GM23338 (cell line): ENCODE measurements at regions not wholly inside any gene's neighbourhood (a gene's known extent, or its start where the extent isn't known, plus 50 kb on each side); places are given as distances from the start of the nearest gene placed in this dataset.

ENCODE experiments used
- ATAC-seq: fragments of 200-7000 bp; cut with Tn5 transposase; 3 replicates; pipeline ENCODE4 v1.9.1; 2020
- DNase-seq: peaks from one replicate; pipeline ENCODE4 v3.0.0-alpha.2; 2015; ENCODE audit warnings: low spot score
- H2AFZ ChIP-seq: fragments of 200-600 bp; sonication (generic); 2 replicates; pipeline ENCODE4 v1.8.0; 2016; ENCODE audit warnings: antibody characterized with exemption, mild to moderate bottlenecking, moderate library complexity
- H3F3A ChIP-seq: fragments of 200-600 bp; sonication (generic); replicated peaks from 2 replicates; pipeline ENCODE4 v1.8.0; 2017; ENCODE audit warnings: antibody characterized with exemption, mixed run types, low read depth
- H3K27ac ChIP-seq: fragments of 200-600 bp; sonication (generic); 2 replicates; pipeline ENCODE4 v1.6.1; 2016; ENCODE audit warnings: low read depth
- H3K27me3 ChIP-seq: fragments of 200-600 bp; sonication (generic); 2 replicates; pipeline ENCODE4 v1.8.0; 2016; ENCODE audit warnings: mild to moderate bottlenecking, mixed run types, moderate library complexity; ENCODE audit not compliant: insufficient read depth
- H3K36me3 ChIP-seq: fragments of 200-600 bp; sonication (generic); 2 replicates; pipeline ENCODE4 v1.8.0; 2016; ENCODE audit warnings: mild to moderate bottlenecking; ENCODE audit not compliant: insufficient read depth
- H3K4me1 ChIP-seq: fragments of 200-600 bp; sonication (generic); 2 replicates; pipeline ENCODE4 v1.8.0; 2016; ENCODE audit warnings: mild to moderate bottlenecking, moderate library complexity; ENCODE audit not compliant: insufficient read depth
- H3K4me2 ChIP-seq: fragments of 200-600 bp; sonication (generic); 2 replicates; pipeline ENCODE4 v1.7.1; 2017; ENCODE audit warnings: mixed run types
- H3K4me3 ChIP-seq: fragments of 200-600 bp; sonication (generic); 2 replicates; pipeline ENCODE4 v1.6.1; 2016; ENCODE audit warnings: mixed run types
- H3K79me2 ChIP-seq: fragments of 200-600 bp; sonication (generic); replicated peaks from 2 replicates; pipeline ENCODE4 v1.8.0; 2017; ENCODE audit warnings: mild to moderate bottlenecking; ENCODE audit not compliant: insufficient read depth
- H3K9me2 ChIP-seq: fragments of 200-600 bp; sonication (generic); 2 replicates; pipeline ENCODE4 v1.8.0; 2017; ENCODE audit not compliant: insufficient read depth
- H4K20me1 ChIP-seq: fragments of 200-600 bp; sonication (generic); replicated peaks from 2 replicates; pipeline ENCODE4 v1.8.0; 2017; ENCODE audit warnings: mild to moderate bottlenecking; ENCODE audit not compliant: insufficient read depth
- H3K27ac Mint-ChIP-seq: 2 replicates; pipeline ENCODE4 v1.8.0; 2020; ENCODE audit warnings: inconsistent platforms, mild to moderate bottlenecking, moderate library complexity, mixed read lengths
- H3K27me3 Mint-ChIP-seq: 3 replicates; pipeline ENCODE4 v1.8.0; 2022; ENCODE audit warnings: low read depth, mild to moderate bottlenecking, moderate library complexity, mixed read lengths, inconsistent platforms; ENCODE audit not compliant: insufficient read depth, poor library complexity
- H3K36me3 Mint-ChIP-seq: 3 replicates; pipeline ENCODE4 v1.8.0; 2021; ENCODE audit warnings: low read depth, mild to moderate bottlenecking, inconsistent platforms, moderate library complexity, mixed read lengths
- H3K4me1 Mint-ChIP-seq: 3 replicates; pipeline ENCODE4 v1.8.0; 2020; ENCODE audit warnings: mild to moderate bottlenecking, inconsistent platforms, mixed read lengths
- H3K4me3 Mint-ChIP-seq: 3 replicates; pipeline ENCODE4 v1.8.0; 2021; ENCODE audit warnings: moderate library complexity, mild to moderate bottlenecking, inconsistent platforms, mixed read lengths
- H3K9me3 Mint-ChIP-seq: 3 replicates; pipeline ENCODE4 v1.8.0; 2020; ENCODE audit warnings: moderate library complexity, mild to moderate bottlenecking, inconsistent platforms, mixed read lengths
- CREB1 ChIP-seq: fragments of 250-450 bp; sonication (Bioruptor Pico); IDR thresholded peaks from 2 replicates; pipeline ENCODE4 v1.5.0; 2020; ENCODE audit warnings: low read depth, mild to moderate bottlenecking, moderate library complexity
- EZH2 ChIP-seq: fragments of 200-600 bp; sonication (generic); IDR thresholded peaks from one replicate; pipeline ENCODE4 v1.8.0; 2017; ENCODE audit warnings: antibody characterized with exemption, mild to moderate bottlenecking, low read depth; ENCODE audit not compliant: unreplicated experiment
- EZH2phosphoT487 ChIP-seq: fragments of 200-600 bp; sonication (generic); IDR thresholded peaks from one replicate; pipeline ENCODE4 v1.8.1; 2018; ENCODE audit warnings: antibody characterized with exemption; ENCODE audit not compliant: unreplicated experiment
- JUNB ChIP-seq: IDR thresholded peaks from one replicate; pipeline ENCODE4 v1.6.1; 2016; ENCODE audit warnings: antibody characterized with exemption; ENCODE audit not compliant: unreplicated experiment
- NANOG ChIP-seq: IDR thresholded peaks from 2 replicates; pipeline ENCODE4 v1.6.1; 2016; ENCODE audit warnings: antibody characterized with exemption, borderline replicate concordance
- POLR2AphosphoS5 ChIP-seq: IDR thresholded peaks from 2 replicates; pipeline ENCODE4 v1.6.1; 2016; ENCODE audit warnings: antibody characterized with exemption, low read depth
- STAT1 ChIP-seq: IDR thresholded peaks from one replicate; pipeline ENCODE4 v1.6.1; 2016; ENCODE audit warnings: antibody characterized with exemption; ENCODE audit not compliant: unreplicated experiment
- ZNF114 ChIP-seq: fragments of 250-450 bp; sonication (Bioruptor Pico); IDR thresholded peaks from 2 replicates; pipeline ENCODE4 v1.5.0; 2020; ENCODE audit warnings: mild to moderate bottlenecking, moderate library complexity
- ZNF331 ChIP-seq: fragments of 250-450 bp; sonication (Bioruptor Pico); IDR thresholded peaks from 2 replicates; pipeline ENCODE4 v1.5.0; 2020; ENCODE audit warnings: low read depth, mild to moderate bottlenecking, moderate library complexity
- TF ChIP-seq, protein P1 (sequence below): IDR thresholded peaks from 2 replicates; pipeline ENCODE4 v1.6.1; 2016; ENCODE audit warnings: antibody characterized with exemption
- TF ChIP-seq, protein P2 (sequence below): IDR thresholded peaks from one replicate; pipeline ENCODE4 v1.6.1; 2018; ENCODE audit warnings: antibody characterized with exemption; ENCODE audit not compliant: unreplicated experiment
- TF ChIP-seq, protein P3 (sequence below), 2 experiments: fragments of 200-600 bp in 1 of 2; sonication (generic) in 1 of 2; conservative IDR thresholded peaks; 2 replicates each; pipeline versions ENCODE4 v1.5.1 to v1.6.1; 2016 to 2017; ENCODE audit warnings: antibody characterized with exemption in 2 of 2, low read depth in 2 of 2, mild to moderate bottlenecking in 2 of 2, moderate library complexity in 1 of 2
- TF ChIP-seq, protein P4 (sequence below): fragments of 250-450 bp; sonication (Bioruptor Pico); IDR thresholded peaks from 2 replicates; pipeline ENCODE4 v1.5.0; 2020; ENCODE audit warnings: mild to moderate bottlenecking, moderate library complexity

DNA sequence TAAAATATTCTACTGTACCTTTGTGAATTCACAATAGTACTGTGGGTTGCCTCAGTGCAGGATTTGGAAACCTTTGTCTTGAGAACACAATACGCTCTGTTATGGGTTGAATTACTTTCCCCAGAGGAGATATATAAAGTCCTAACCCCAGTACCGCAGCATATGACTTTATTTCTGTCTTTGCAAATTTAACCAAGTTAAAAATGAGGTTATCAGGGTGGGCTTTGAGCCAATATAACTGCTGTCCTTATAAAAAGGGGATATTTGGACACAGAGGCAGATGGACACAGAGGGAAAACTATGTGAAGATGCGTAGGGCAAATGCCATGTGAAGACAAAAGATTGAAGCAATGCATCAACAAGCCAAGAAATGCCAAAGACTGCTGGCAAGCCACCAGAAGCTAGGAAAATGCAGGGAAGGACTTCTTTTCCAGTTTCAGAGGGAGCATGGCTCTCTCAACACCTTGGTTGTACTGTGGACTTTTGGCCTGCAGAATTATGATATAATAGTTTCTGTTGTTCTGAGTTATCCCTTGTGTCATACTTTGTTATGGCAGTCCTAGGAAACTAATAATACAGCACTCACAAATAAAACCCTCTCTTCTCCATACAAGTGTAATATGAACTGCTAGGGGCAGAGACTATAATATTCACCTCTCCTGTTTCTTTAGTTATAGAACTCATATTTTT is 292.6 kb upstream of the SPTLC3 start:
- Mint-ChIP-seq H3K4me3 (no peak overlapping the region), H3K4me1 (0 out of 3 replicates have a peak, but pooled peaks cover 3% of the 10 kb centered on the region), H3K27ac (no peak overlapping the region), H3K36me3 (peaks cover 2% of the 10 kb centered on the region; the same call in 1 of the 3 replicates), H3K9me3 (no peaks in the 10 kb centered on the region), H3K27me3 (peaks cover 4% of the 10 kb centered on the region)
- Histone ChIP-seq H3K4me1 (peaks cover under 1% of the 10 kb centered on the region; the same call in 1 of the 2 replicates), H3K27ac (no peak overlapping the region), H4K20me1 (no peaks in the 10 kb centered on the region), H3K9me2 (peaks cover 9% of the 10 kb centered on the region; the same call in 1 of the 2 replicates), H3K27me3 (no peaks in the 10 kb centered on the region), H3K36me3 (no peaks in the 10 kb centered on the region), H2AFZ (peak overlapping the region; percentile 30; the same call in 1 of the 2 replicates), H3K79me2 (no peaks in the 10 kb centered on the region), H3K4me3 (no peak overlapping the region), H3K4me2 (no peak overlapping the region), H3F3A (no peaks in the 10 kb centered on the region)
- ATAC-seq (no peak), DNase-seq (no peak)
- TF ChIP-seq ZNF331 (CRISPR knock-in tag) (no peak), STAT1 (no peak), POLR2AphosphoS5 (no peak), JUNB (no peak), NANOG (no peak), EZH2phosphoT487 (no peak), EZH2 (no peak), CREB1 (CRISPR knock-in tag) (no peak), ZNF114 (CRISPR knock-in tag) (no peak)
- TF ChIP-seq, protein P1, sequence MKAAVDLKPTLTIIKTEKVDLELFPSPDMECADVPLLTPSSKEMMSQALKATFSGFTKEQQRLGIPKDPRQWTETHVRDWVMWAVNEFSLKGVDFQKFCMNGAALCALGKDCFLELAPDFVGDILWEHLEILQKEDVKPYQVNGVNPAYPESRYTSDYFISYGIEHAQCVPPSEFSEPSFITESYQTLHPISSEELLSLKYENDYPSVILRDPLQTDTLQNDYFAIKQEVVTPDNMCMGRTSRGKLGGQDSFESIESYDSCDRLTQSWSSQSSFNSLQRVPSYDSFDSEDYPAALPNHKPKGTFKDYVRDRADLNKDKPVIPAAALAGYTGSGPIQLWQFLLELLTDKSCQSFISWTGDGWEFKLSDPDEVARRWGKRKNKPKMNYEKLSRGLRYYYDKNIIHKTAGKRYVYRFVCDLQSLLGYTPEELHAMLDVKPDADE: no peak
- TF ChIP-seq, protein P2, sequence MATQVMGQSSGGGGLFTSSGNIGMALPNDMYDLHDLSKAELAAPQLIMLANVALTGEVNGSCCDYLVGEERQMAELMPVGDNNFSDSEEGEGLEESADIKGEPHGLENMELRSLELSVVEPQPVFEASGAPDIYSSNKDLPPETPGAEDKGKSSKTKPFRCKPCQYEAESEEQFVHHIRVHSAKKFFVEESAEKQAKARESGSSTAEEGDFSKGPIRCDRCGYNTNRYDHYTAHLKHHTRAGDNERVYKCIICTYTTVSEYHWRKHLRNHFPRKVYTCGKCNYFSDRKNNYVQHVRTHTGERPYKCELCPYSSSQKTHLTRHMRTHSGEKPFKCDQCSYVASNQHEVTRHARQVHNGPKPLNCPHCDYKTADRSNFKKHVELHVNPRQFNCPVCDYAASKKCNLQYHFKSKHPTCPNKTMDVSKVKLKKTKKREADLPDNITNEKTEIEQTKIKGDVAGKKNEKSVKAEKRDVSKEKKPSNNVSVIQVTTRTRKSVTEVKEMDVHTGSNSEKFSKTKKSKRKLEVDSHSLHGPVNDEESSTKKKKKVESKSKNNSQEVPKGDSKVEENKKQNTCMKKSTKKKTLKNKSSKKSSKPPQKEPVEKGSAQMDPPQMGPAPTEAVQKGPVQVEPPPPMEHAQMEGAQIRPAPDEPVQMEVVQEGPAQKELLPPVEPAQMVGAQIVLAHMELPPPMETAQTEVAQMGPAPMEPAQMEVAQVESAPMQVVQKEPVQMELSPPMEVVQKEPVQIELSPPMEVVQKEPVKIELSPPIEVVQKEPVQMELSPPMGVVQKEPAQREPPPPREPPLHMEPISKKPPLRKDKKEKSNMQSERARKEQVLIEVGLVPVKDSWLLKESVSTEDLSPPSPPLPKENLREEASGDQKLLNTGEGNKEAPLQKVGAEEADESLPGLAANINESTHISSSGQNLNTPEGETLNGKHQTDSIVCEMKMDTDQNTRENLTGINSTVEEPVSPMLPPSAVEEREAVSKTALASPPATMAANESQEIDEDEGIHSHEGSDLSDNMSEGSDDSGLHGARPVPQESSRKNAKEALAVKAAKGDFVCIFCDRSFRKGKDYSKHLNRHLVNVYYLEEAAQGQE: no peak
- TF ChIP-seq, protein P3, sequence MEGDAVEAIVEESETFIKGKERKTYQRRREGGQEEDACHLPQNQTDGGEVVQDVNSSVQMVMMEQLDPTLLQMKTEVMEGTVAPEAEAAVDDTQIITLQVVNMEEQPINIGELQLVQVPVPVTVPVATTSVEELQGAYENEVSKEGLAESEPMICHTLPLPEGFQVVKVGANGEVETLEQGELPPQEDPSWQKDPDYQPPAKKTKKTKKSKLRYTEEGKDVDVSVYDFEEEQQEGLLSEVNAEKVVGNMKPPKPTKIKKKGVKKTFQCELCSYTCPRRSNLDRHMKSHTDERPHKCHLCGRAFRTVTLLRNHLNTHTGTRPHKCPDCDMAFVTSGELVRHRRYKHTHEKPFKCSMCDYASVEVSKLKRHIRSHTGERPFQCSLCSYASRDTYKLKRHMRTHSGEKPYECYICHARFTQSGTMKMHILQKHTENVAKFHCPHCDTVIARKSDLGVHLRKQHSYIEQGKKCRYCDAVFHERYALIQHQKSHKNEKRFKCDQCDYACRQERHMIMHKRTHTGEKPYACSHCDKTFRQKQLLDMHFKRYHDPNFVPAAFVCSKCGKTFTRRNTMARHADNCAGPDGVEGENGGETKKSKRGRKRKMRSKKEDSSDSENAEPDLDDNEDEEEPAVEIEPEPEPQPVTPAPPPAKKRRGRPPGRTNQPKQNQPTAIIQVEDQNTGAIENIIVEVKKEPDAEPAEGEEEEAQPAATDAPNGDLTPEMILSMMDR (conservative IDR thresholded peaks at IDR 0.05; ENCODE audit: low read depth in 2 of 2): no peak
- TF ChIP-seq, protein P4, sequence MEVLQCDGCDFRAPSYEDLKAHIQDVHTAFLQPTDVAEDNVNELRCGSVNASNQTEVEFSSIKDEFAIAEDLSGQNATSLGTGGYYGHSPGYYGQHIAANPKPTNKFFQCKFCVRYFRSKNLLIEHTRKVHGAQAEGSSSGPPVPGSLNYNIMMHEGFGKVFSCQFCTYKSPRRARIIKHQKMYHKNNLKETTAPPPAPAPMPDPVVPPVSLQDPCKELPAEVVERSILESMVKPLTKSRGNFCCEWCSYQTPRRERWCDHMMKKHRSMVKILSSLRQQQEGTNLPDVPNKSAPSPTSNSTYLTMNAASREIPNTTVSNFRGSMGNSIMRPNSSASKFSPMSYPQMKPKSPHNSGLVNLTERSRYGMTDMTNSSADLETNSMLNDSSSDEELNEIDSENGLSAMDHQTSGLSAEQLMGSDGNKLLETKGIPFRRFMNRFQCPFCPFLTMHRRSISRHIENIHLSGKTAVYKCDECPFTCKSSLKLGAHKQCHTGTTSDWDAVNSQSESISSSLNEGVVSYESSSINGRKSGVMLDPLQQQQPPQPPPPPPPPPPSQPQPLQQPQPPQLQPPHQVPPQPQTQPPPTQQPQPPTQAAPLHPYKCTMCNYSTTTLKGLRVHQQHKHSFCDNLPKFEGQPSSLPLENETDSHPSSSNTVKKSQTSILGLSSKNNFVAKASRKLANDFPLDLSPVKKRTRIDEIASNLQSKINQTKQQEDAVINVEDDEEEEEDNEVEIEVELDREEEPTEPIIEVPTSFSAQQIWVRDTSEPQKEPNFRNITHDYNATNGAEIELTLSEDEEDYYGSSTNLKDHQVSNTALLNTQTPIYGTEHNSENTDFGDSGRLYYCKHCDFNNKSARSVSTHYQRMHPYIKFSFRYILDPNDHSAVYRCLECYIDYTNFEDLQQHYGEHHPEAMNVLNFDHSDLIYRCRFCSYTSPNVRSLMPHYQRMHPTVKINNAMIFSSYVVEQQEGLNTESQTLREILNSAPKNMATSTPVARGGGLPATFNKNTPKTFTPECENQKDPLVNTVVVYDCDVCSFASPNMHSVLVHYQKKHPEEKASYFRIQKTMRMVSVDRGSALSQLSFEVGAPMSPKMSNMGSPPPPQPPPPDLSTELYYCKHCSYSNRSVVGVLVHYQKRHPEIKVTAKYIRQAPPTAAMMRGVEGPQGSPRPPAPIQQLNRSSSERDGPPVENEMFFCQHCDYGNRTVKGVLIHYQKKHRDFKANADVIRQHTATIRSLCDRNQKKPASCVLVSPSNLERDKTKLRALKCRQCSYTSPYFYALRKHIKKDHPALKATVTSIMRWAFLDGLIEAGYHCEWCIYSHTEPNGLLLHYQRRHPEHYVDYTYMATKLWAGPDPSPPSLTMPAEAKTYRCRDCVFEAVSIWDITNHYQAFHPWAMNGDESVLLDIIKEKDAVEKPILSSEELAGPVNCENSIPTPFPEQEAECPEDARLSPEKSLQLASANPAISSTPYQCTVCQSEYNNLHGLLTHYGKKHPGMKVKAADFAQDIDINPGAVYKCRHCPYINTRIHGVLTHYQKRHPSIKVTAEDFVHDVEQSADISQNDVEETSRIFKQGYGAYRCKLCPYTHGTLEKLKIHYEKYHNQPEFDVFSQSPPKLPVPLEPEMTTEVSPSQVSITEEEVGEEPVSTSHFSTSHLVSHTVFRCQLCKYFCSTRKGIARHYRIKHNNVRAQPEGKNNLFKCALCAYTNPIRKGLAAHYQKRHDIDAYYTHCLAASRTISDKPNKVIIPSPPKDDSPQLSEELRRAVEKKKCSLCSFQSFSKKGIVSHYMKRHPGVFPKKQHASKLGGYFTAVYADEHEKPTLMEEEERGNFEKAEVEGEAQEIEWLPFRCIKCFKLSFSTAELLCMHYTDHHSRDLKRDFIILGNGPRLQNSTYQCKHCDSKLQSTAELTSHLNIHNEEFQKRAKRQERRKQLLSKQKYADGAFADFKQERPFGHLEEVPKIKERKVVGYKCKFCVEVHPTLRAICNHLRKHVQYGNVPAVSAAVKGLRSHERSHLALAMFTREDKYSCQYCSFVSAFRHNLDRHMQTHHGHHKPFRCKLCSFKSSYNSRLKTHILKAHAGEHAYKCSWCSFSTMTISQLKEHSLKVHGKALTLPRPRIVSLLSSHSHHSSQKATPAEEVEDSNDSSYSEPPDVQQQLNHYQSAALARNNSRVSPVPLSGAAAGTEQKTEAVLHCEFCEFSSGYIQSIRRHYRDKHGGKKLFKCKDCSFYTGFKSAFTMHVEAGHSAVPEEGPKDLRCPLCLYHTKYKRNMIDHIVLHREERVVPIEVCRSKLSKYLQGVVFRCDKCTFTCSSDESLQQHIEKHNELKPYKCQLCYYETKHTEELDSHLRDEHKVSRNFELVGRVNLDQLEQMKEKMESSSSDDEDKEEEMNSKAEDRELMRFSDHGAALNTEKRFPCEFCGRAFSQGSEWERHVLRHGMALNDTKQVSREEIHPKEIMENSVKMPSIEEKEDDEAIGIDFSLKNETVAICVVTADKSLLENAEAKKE: no peak
